Activated B cell treated with CpG ODN at 0.5 μM for 24 hours (primary cell): ENCODE measurements at regions not wholly inside any gene's neighbourhood (a gene's known extent, or its start where the extent isn't known, plus 50 kb on each side); places are given as distances from the start of the nearest gene placed in this dataset.

ENCODE experiments used
- ATAC-seq: fragments of 200-7000 bp; cut with Tn5 transposase; one replicate; pipeline ENCODE4 v1.10.0; 2021; ENCODE audit warnings: low read depth, mild to moderate bottlenecking, moderate library complexity
- CTCF ChIA-PET: fragments of 350-600 bp; sonication (Branson Sonifier 250); formaldehyde crosslinking; loops from one replicate; lab custom pipeline; 2021; ENCODE audit warnings: antibody characterized with exemption; lab: Charles Lee
- POLR2A ChIA-PET: fragments of 350-600 bp; sonication (Branson Sonifier 250); formaldehyde crosslinking; loops from one replicate; lab custom pipeline; 2021; ENCODE audit warnings: antibody characterized with exemption; lab: Charles Lee
- DNase-seq: peaks from one replicate; pipeline ENCODE4 v3.0.0; 2022
- H3K27ac Mint-ChIP-seq: one replicate; pipeline ENCODE4 v1.8.0; 2020; ENCODE audit warnings: mixed read lengths
- H3K27me3 Mint-ChIP-seq: one replicate; pipeline ENCODE4 v1.8.0; 2021; ENCODE audit warnings: mixed read lengths
- H3K36me3 Mint-ChIP-seq: one replicate; pipeline ENCODE4 v1.8.0; 2021; ENCODE audit warnings: low read depth, mixed read lengths
- H3K4me1 Mint-ChIP-seq: one replicate; pipeline ENCODE4 v1.8.0; 2021; ENCODE audit warnings: mixed read lengths
- H3K4me3 Mint-ChIP-seq: one replicate; pipeline ENCODE4 v1.8.0; 2020; ENCODE audit warnings: mild to moderate bottlenecking, mixed read lengths
- H3K9me3 Mint-ChIP-seq: one replicate; pipeline ENCODE4 v1.8.0; 2020; ENCODE audit warnings: mixed read lengths
- intact Hi-C: fragments of 100-400 bp; cut with micrococcal nuclease; formaldehyde crosslinking; loops from one replicate; pipeline ENCODE4 v1.15.1; 2024
- TF ChIP-seq, protein P1 (sequence below): fragments of 200-600 bp; IDR thresholded peaks from one replicate; pipeline ENCODE4 v1.8.0; 2022; ENCODE audit warnings: antibody characterized with exemption, mild to moderate bottlenecking

DNA sequence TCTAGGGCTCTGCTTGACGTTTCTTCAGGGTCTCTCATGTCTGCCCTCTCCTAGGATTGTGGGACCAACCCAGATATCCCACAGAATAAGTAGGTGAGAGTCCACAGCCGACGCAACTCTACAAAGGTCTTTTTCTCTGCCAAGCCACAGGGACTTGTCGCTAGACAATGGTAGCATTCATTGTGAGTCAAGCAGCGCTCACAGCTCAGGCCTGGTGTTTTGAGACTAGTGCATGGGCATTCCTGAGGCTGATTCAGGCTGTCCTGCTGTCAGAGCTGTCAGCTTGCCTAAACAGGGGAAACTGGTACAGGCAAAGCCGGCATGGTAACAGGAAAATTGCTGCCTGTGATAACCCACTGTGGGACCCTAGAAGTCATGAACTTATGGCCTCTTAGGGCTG, 610.6 kb upstream of the TSPY4 start:
- intact Hi-C loops: no loop called here
- no peaks in the 10 kb centered on the region for H3K27me3 Mint-ChIP-seq
- ATAC-seq: no peak
- H3K9me3 Mint-ChIP-seq: no peaks in the 10 kb centered on the region
- no peak for DNase-seq
- H3K36me3 Mint-ChIP-seq: no peaks in the 10 kb centered on the region
- no peaks in the 10 kb centered on the region for H3K4me1 Mint-ChIP-seq
- ChIA-PET CTCF (no interaction called here), POLR2A (no interaction called here)
- TF ChIP-seq, protein P1, sequence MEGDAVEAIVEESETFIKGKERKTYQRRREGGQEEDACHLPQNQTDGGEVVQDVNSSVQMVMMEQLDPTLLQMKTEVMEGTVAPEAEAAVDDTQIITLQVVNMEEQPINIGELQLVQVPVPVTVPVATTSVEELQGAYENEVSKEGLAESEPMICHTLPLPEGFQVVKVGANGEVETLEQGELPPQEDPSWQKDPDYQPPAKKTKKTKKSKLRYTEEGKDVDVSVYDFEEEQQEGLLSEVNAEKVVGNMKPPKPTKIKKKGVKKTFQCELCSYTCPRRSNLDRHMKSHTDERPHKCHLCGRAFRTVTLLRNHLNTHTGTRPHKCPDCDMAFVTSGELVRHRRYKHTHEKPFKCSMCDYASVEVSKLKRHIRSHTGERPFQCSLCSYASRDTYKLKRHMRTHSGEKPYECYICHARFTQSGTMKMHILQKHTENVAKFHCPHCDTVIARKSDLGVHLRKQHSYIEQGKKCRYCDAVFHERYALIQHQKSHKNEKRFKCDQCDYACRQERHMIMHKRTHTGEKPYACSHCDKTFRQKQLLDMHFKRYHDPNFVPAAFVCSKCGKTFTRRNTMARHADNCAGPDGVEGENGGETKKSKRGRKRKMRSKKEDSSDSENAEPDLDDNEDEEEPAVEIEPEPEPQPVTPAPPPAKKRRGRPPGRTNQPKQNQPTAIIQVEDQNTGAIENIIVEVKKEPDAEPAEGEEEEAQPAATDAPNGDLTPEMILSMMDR: no peak
- H3K27ac Mint-ChIP-seq: no peak overlapping the region
- H3K4me3 Mint-ChIP-seq: no peak overlapping the region

DNA sequence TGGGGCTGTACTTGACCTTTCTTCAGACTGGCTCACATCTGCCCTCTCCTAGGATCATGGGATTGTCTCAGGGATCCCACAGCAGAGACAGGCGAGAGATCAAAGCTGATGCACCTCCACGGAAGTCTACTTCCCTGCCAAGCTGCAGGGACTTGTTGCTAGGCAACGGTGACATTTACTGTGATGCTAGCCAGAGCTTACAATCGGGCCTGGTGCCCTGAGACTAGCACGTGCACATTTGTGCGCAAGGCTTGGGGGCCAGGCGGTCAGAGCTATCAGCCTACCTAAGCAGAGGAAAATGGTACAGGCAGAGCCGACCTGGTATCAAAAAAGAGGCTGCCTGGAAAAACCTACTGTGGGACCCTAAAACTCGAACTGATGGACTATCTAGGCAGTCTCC, 607.3 kb upstream of the TSPY4 start:
- H3K36me3 Mint-ChIP-seq: no peaks in the 10 kb centered on the region
- CTCF ChIA-PET: no interaction called here
- no peak overlapping the region for H3K27ac Mint-ChIP-seq
- POLR2A ChIA-PET: no interaction called here
- H3K4me3 Mint-ChIP-seq: no peak overlapping the region
- TF ChIP-seq, protein P1: no peak
- no peaks in the 10 kb centered on the region for H3K27me3 Mint-ChIP-seq
- no peaks in the 10 kb centered on the region for H3K4me1 Mint-ChIP-seq
- intact Hi-C loops: no loop called here
- ATAC-seq (no peak), DNase-seq (no peak)
- H3K9me3 Mint-ChIP-seq: no peaks in the 10 kb centered on the region

DNA sequence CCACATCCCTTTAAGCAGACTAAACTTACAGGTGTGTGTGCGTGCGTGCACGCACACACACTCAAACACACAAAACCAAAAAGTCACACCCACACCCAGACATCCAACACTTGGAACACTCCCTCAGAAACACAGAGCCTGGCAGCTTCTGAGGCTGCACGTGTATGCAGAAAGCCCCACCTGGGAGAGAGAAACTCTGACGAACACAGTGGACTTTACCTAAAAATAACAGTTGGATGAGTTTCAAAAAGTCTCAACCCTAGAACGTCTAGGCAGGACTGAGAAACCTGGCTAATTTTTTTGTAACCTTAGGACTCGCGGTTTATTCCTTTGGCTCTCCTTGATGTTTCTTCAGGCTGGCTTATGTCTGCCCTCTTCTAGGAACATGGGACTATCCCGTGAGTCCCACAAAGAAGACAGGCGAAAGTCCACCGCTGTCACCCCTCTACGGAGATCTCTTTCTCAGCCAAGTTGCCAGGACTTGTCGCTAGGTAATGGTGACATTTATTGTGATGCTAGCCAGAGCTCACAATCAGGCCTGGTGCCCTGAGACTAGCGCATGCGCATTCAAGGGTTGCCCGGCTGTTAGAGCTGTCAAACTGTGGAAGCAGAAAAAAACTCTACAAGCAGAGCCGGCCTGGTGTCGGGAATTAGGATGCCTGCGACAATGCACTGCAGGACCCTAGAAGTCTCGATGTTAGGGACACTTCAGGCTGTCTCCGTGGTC, 595.8 kb upstream of the TSPY4 start:
- TF ChIP-seq, protein P1: no peak
- DNase-seq (no peak), ATAC-seq (no peak)
- H3K4me1 Mint-ChIP-seq: no peaks in the 10 kb centered on the region
- POLR2A ChIA-PET: no interaction called here
- no peak overlapping the region for H3K4me3 Mint-ChIP-seq
- H3K9me3 Mint-ChIP-seq: no peaks in the 10 kb centered on the region
- no peaks in the 10 kb centered on the region for H3K27me3 Mint-ChIP-seq
- intact Hi-C loops: no loop called here
- CTCF ChIA-PET: no interaction called here
- no peaks in the 10 kb centered on the region for H3K36me3 Mint-ChIP-seq
- H3K27ac Mint-ChIP-seq: no peak overlapping the region

DNA sequence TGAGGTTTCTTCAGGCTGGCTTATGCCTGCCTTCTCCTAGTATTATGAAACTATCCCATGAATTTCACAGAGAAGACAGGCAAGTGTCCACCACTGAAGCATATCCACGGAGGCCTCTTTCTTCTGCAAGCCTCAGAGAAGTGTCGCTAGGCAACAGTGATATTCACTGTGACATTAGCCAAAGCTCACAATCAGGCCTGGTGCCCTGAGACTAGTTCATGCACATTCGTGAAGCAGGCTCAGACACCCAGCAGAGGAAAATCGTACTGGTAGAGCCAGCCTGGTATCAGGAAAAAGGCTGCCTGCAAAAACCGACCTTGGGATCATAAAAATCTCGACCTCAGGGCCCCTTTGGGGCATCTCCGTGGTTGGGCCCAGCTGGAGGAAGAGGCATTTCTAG, 573.1 kb upstream of the TSPY4 start:
- DNase-seq (no peak), ATAC-seq (no peak)
- TF ChIP-seq, protein P1: no peak
- CTCF ChIA-PET: no interaction called here
- no peaks in the 10 kb centered on the region for H3K36me3 Mint-ChIP-seq
- H3K4me3 Mint-ChIP-seq: no peak overlapping the region
- no peaks in the 10 kb centered on the region for H3K4me1 Mint-ChIP-seq
- no peak overlapping the region for H3K27ac Mint-ChIP-seq
- H3K27me3 Mint-ChIP-seq: no peaks in the 10 kb centered on the region
- H3K9me3 Mint-ChIP-seq: no peaks in the 10 kb centered on the region
- intact Hi-C loops: no loop called here
- POLR2A ChIA-PET: no interaction called here

DNA sequence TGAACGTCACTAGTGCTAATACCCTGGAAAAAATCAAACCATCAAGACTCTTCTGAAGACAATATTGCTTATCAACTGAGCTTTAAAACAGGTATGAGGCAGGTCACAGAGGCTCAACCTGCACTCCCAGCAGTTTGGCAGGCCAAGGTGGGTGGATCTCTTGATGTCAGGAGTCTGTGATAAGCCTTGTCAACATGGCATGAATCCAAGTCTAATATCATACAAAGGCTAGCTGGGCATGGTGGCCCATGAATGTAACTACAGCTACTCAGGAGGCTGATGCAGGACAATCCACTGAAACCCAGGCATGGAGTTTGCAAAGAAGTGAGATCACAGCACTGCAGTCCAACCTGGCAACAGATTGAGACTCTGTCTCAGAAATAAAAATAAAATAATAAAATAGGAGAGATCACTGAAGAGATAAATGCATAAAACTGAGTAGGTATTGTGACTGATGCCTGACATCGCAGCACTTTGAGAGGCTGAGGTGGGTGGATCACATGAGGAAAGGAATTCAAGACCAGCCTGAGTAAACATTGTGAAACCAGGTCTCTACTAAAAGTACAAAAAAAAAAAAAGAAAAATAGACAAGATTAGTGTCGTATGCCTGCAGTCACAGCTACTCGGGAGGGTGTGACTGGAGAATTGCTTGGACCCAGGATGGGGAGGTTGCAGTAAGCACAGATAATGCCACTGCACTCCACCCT, 555.9 kb upstream of the TSPY4 start:
- TF ChIP-seq, protein P1: no peak
- DNase-seq (no peak), ATAC-seq (no peak)
- Mint-ChIP-seq H3K4me1 (no peaks in the 10 kb centered on the region), H3K36me3 (no peaks in the 10 kb centered on the region), H3K9me3 (no peaks in the 10 kb centered on the region), H3K4me3 (no peak overlapping the region), H3K27me3 (no peaks in the 10 kb centered on the region), H3K27ac (no peak overlapping the region)
- intact Hi-C loops: no loop called here
- ChIA-PET POLR2A (no interaction called here), CTCF (no interaction called here)
